GM13977 (cell line): ENCODE measurements at regions not wholly inside any gene's neighbourhood (a gene's known extent, or its start where the extent isn't known, plus 50 kb on each side); places are given as distances from the start of the nearest gene placed in this dataset.

Source experiments
- DNase-seq: peaks from one replicate; pipeline ENCODE4 v3.0.0; 2012; ENCODE audit warnings: low spot score
- in situ Hi-C: fragments of 300-500 bp; cut with MboI; formaldehyde crosslinking; loops from one replicate; pipeline ENCODE4 v1.12.0; 2022; ENCODE audit warnings: low sequenced_read_pairs, low pct_unique_long_range_greater_than_20kb, mixed read lengths, inconsistent platforms; ENCODE audit not compliant: unreplicated experiment
- TF ChIP-seq, protein P1 (sequence below): IDR thresholded peaks from 2 replicates; pipeline ENCODE4 v1.5.1; 2012; ENCODE audit warnings: mild to moderate bottlenecking, control low read depth; ENCODE audit not compliant: insufficient read depth; ENCODE audit errors: extremely low read depth, missing control alignments

DNA sequence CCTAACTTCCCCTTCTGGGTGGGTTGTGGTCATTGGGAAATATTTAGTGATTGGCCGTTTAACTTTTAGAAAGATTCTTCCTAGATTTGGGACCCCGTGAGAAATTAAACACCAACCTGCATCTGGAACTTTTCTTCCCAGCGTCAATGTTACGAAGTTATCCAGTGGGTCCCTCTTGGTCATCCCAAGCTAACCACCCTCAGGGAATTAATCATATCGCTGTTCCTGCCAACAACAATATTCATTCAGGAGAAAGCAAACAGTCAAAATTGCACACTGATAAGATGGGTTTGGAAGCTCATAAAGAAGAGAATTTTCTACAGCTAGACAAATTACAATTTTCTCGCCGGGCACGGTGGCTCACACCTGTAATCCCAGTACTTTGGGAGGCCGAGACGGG is 121.2 kb upstream of the STX18 start:
- TF ChIP-seq, protein P1, sequence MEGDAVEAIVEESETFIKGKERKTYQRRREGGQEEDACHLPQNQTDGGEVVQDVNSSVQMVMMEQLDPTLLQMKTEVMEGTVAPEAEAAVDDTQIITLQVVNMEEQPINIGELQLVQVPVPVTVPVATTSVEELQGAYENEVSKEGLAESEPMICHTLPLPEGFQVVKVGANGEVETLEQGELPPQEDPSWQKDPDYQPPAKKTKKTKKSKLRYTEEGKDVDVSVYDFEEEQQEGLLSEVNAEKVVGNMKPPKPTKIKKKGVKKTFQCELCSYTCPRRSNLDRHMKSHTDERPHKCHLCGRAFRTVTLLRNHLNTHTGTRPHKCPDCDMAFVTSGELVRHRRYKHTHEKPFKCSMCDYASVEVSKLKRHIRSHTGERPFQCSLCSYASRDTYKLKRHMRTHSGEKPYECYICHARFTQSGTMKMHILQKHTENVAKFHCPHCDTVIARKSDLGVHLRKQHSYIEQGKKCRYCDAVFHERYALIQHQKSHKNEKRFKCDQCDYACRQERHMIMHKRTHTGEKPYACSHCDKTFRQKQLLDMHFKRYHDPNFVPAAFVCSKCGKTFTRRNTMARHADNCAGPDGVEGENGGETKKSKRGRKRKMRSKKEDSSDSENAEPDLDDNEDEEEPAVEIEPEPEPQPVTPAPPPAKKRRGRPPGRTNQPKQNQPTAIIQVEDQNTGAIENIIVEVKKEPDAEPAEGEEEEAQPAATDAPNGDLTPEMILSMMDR, result no peak
- no peak for DNase-seq
- in situ Hi-C loops, result no loop called here

DNA sequence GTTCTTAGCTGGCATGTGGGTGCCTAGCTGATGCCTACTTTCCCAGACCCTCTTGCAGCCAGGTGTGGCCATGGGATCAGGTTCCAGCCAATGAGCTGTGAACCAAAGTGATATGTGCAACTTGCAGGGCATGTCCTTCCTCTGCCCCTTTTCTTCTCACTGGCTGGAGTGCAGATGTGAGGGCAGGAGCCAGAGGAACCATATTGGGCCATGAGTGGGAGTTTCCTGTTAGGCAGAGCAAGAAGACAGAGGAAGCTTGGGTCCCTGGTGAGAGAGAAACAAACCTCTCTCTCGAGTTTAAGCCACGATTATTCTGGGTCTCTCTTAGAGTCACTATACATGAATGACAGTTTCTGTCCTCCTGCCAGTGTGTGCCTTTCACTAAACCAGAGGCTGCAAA is 120.4 kb upstream of the STX18 start:
- no peak for DNase-seq
- in situ Hi-C loops, result no loop called here
- TF ChIP-seq, protein P1, result no peak

DNA sequence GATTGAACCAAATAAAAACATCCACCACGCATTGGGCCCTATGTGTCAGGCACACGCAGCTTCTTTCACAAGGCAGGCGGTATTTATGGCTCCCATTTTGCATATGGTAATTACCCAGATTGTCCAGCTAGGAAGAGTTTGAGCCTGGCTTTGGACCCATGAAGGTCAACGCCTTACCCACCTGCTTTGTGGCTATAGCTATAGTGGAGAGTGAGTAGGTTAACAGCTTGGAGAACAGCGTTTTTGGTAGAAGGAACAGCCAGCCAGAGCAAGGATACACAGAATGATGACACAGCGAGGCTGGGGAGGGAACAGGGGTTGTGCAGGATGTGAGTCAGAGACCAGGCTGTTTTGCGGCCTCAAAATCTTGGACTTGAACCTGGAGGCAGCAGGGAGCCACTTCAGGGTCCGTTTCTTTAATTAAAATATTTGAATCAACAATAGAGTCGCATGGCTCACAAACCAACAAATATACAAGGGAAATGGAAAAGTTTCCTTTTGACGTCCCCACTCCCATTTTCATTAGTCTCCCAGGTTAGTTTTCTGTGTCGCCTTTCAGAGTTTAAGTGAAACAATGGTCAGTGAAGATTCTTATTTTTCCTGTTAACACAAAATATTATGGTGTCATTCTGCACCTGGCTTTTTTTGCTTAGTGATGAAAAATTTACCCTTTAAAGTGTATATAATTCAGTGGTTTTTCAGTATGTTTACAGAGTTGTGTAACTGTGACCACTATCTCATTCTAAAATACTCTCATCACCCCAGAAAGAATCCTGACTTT is 118.2 kb upstream of the STX18 start:
- TF ChIP-seq, protein P1, result no peak
- no peak for DNase-seq
- in situ Hi-C loops, result no loop called here

DNA sequence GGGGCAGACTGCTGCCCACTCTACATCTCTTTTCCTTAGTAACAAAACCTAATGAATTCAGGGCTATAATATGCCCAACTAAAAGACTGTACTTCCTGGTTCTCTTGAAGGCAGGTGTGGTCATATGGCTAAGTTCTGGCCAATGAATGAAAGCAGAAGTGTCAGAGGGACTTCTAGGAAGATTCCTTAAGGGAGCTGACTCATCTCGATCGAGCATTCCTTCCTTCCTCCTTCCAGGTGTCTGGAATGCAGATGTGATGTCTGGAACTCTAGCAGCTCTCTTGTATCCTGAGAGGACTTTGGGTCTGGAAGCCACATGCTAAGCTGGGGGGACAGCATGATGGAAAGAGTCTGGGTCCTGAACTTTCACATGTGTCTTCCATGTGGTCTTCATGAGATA is 116.2 kb upstream of the STX18 start:
- in situ Hi-C loops, result no loop called here
- TF ChIP-seq, protein P1, result no peak
- DNase-seq, result no peak

DNA sequence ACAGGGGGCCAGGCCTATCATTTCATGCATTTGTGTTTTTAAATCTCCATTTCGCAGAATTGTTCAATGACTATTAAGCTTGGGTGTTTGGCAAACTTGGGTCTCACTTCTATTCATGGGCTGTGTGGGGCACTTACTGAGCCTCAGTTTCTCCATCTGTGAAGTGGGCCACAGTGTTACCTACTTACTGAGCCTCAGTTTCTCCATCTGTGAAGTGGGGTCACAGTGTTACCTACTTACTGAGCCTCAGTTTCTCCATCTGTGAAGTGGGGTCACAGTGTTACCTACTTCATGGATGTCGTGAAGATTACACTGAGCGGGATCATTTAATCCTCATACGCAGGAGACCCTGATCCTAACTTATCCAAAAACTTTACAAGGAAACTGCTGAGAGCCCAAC is 115.1 kb upstream of the STX18 start:
- in situ Hi-C loops, result no loop called here
- no peak for DNase-seq
- TF ChIP-seq, protein P1, result no peak

DNA sequence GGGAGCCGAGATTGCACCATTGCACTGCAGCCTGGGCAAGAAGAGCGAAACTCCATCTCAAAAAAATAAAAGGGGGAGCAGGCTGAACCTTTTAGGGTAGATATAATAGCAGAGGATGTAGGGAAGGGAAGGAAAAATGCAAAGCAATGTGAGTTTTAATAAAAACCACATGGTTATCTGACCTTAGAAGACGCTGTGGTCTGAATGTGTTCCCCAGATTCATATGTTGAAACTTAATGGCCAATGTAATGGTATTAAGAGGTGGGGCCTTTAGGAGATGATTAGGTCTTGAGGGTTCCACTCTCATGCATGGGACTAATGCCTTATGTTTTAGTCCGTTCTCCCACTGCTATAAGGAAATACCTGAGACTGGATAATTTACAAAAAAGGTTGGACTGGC is 114.1 kb upstream of the STX18 start:
- TF ChIP-seq, protein P1, result no peak
- in situ Hi-C loops, result no loop called here
- no peak for DNase-seq
